H9 (cell line): ENCODE measurements at regions not wholly inside any gene's neighbourhood (a gene's known extent, or its start where the extent isn't known, plus 50 kb on each side); places are given as distances from the start of the nearest gene placed in this dataset.

ENCODE experiments used
- DNase-seq: peaks from one replicate; pipeline ENCODE4 v3.0.0-alpha.2; 2017
- H2AFZ ChIP-seq: one replicate; pipeline ENCODE4 v1.6.1; 2013; ENCODE audit warnings: mild to moderate bottlenecking, low read length, control low read depth, moderate library complexity
- H2AK5ac ChIP-seq: 2 replicates; pipeline ENCODE4 v1.6.1; 2013; ENCODE audit warnings: low read length, control low read depth, mixed read lengths; ENCODE audit not compliant: insufficient read length
- H2BK120ac ChIP-seq: one replicate; pipeline ENCODE4 v1.6.1; 2013; ENCODE audit warnings: low read depth, mild to moderate bottlenecking, low read length, control low read depth, inconsistent platforms; ENCODE audit not compliant: poor library complexity, severe bottlenecking
- H2BK12ac ChIP-seq: 2 replicates; pipeline ENCODE4 v1.6.1; 2013; ENCODE audit warnings: low read length, control low read depth, mixed read lengths, low read depth; ENCODE audit not compliant: insufficient read length
- H2BK15ac ChIP-seq: 2 replicates; pipeline ENCODE4 v1.6.1; 2013; ENCODE audit warnings: low read depth, low read length, control low read depth
- H2BK20ac ChIP-seq: one replicate; pipeline ENCODE4 v1.6.1; 2013; ENCODE audit warnings: low read depth, mild to moderate bottlenecking, low read length, control low read depth, inconsistent platforms; ENCODE audit not compliant: poor library complexity, severe bottlenecking
- H2BK5ac ChIP-seq: 2 replicates; pipeline ENCODE4 v1.6.1; 2013; ENCODE audit warnings: low read length, control low read depth, mixed read lengths; ENCODE audit not compliant: insufficient read length
- H3K14ac ChIP-seq: 2 replicates; pipeline ENCODE4 v1.6.1; 2013; ENCODE audit warnings: low read length, control low read depth; ENCODE audit not compliant: insufficient read depth
- H3K18ac ChIP-seq: 2 replicates; pipeline ENCODE4 v1.6.1; 2013; ENCODE audit warnings: low read depth, mild to moderate bottlenecking, mixed read lengths, low read length, control low read depth; ENCODE audit not compliant: insufficient read length
- H3K23ac ChIP-seq: 2 replicates; pipeline ENCODE4 v1.6.1; 2013; ENCODE audit warnings: low read length, control low read depth, mixed read lengths, low read depth; ENCODE audit not compliant: insufficient read length
- H3K23me2 ChIP-seq: 2 replicates; pipeline ENCODE4 v1.6.1; 2013; ENCODE audit warnings: low read depth, mild to moderate bottlenecking, mixed read lengths, low read length, control low read depth; ENCODE audit not compliant: insufficient read length, poor library complexity, severe bottlenecking
- H3K27ac ChIP-seq: 2 replicates; pipeline ENCODE4 v1.5.1; 2013; ENCODE audit warnings: low read length, control low read depth, mixed read lengths, low read depth; ENCODE audit not compliant: insufficient read length
- H3K27me3 ChIP-seq: 2 replicates; pipeline ENCODE4 v1.6.1; 2013; ENCODE audit warnings: low read length, control low read depth, inconsistent platforms; ENCODE audit not compliant: insufficient read depth
- H3K4ac ChIP-seq: 2 replicates; pipeline ENCODE4 v1.6.1; 2013; ENCODE audit warnings: low read depth, mild to moderate bottlenecking, control low read depth, inconsistent platforms, low read length, moderate library complexity
- H3K4me1 ChIP-seq: 2 replicates; pipeline ENCODE4 v1.6.1; 2013; ENCODE audit warnings: low read length, control low read depth, inconsistent platforms; ENCODE audit not compliant: insufficient read depth
- H3K4me2 ChIP-seq: 2 replicates; pipeline ENCODE4 v1.6.1; 2013; ENCODE audit warnings: low read length, control low read depth, mixed read lengths; ENCODE audit not compliant: insufficient read length, insufficient read depth
- H3K56ac ChIP-seq: 2 replicates; pipeline ENCODE4 v1.6.1; 2013; ENCODE audit warnings: low read depth, mild to moderate bottlenecking, mixed read lengths, low read length, control low read depth; ENCODE audit not compliant: insufficient read length
- H3K79me1 ChIP-seq: 2 replicates; pipeline ENCODE4 v1.6.1; 2013; ENCODE audit warnings: low read depth, mild to moderate bottlenecking, moderate library complexity, low read length, control low read depth, inconsistent platforms; ENCODE audit not compliant: insufficient read depth, poor library complexity, severe bottlenecking
- H3K79me2 ChIP-seq: 2 replicates; pipeline ENCODE4 v1.6.1; 2013; ENCODE audit warnings: low read length, control low read depth, inconsistent platforms; ENCODE audit not compliant: insufficient read depth
- H3K9ac ChIP-seq: 2 replicates; pipeline ENCODE4 v1.6.1; 2013; ENCODE audit warnings: low read length, control low read depth, mixed read lengths; ENCODE audit not compliant: insufficient read length; ENCODE audit errors: extremely low read depth
- H3K9me3 ChIP-seq: one replicate; pipeline ENCODE4 v1.6.1; 2013; ENCODE audit warnings: low read depth, low read length, inconsistent platforms; ENCODE audit not compliant: control insufficient read depth
- H3T11ph ChIP-seq: one replicate; pipeline ENCODE4 v1.6.1; 2013; ENCODE audit warnings: mild to moderate bottlenecking, low read length, control low read depth, inconsistent platforms
- H4K20me1 ChIP-seq: one replicate; pipeline ENCODE4 v1.6.1; 2013; ENCODE audit not compliant: control insufficient read depth, insufficient read length, insufficient read depth
- H4K5ac ChIP-seq: 2 replicates; pipeline ENCODE4 v1.6.1; 2013; ENCODE audit warnings: low read depth, mild to moderate bottlenecking, mixed read lengths, low read length, control low read depth; ENCODE audit not compliant: insufficient read length
- H4K8ac ChIP-seq: replicated peaks from 2 replicates; pipeline ENCODE4 v1.6.1; 2013; ENCODE audit warnings: low read length, control low read depth, mixed read lengths, low read depth; ENCODE audit not compliant: insufficient read length
- H4K91ac ChIP-seq: 2 replicates; pipeline ENCODE4 v1.6.1; 2013; ENCODE audit warnings: low read depth, mild to moderate bottlenecking, moderate library complexity, mixed read lengths, low read length, control low read depth; ENCODE audit not compliant: insufficient read length
- H3K27ac Mint-ChIP-seq, 3 experiments: 2 replicates in 2 of 3; 3 replicates in 1 of 3; pipeline ENCODE4 v1.8.0; 2020 to 2021; ENCODE audit warnings: mixed read lengths in 3 of 3, mild to moderate bottlenecking in 1 of 3, moderate library complexity in 1 of 3
- H3K27me3 Mint-ChIP-seq: 2 replicates; pipeline ENCODE4 v1.8.0; 2021; ENCODE audit warnings: low read depth, mild to moderate bottlenecking, moderate library complexity, mixed read lengths
- H3K36me3 Mint-ChIP-seq, 3 experiments: 2 replicates in 2 of 3; 3 replicates in 1 of 3; pipeline ENCODE4 v1.8.0; 2020 to 2021; ENCODE audit warnings: low read depth in 3 of 3, mixed read lengths in 3 of 3; ENCODE audit not compliant: insufficient read depth in 1 of 3
- H3K4me1 Mint-ChIP-seq, 2 experiments: 2 replicates each; pipeline ENCODE4 v1.8.0; 2020; ENCODE audit warnings: mixed read lengths in 2 of 2
- H3K4me3 Mint-ChIP-seq, 2 experiments: 2 replicates in 1 of 2; 3 replicates in 1 of 2; pipeline ENCODE4 v1.8.0; 2020 to 2021; ENCODE audit warnings: mild to moderate bottlenecking in 2 of 2, mixed read lengths in 2 of 2, moderate library complexity in 1 of 2
- H3K9me3 Mint-ChIP-seq, 2 experiments: 2 replicates in 1 of 2; 3 replicates in 1 of 2; pipeline ENCODE4 v1.8.0; 2020; ENCODE audit warnings: mild to moderate bottlenecking in 2 of 2, mixed read lengths in 2 of 2, moderate library complexity in 1 of 2
- WGBS: extraction: QIAGEN DNeasy Blood & Tissue Kit; methylation state at CpG from one replicate; pipeline ENCODE4 v1.1.7; 2013; ENCODE audit warnings: missing lambda C conversion rate, low lambda C conversion rate, mixed read lengths; ENCODE audit not compliant: insufficient read length; ENCODE audit errors: extremely low coverage; 5-methylcytosine and 5-hydroxymethylcytosine counted together
- TF ChIP-seq, protein P1 (sequence below): fragments of 200-600 bp; sonication (generic); conservative IDR thresholded peaks from 3 replicates; pipeline ENCODE4 v1.8.0; 2021; ENCODE audit warnings: antibody characterized with exemption, mild to moderate bottlenecking

DNA sequence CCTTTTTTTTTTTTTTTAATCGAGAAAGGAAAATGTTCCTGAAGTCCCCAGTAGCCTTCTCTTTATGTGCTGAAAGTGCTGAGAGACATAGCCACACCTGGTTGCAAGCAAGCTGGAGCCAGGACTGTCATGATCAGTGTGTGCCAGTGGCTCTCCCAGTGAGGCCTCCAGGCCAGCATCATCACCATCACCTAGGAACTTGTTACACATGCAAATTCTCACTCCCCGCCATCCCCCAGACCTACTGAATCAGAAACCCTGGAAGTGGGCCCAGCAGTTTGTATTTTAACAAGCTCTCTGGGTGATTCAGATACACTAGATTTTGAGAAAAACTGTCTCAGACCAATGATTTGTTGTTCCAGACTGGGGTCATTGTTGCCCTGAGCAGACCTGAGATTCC, 181.9 kb upstream of the GLRA1 start:
- Histone ChIP-seq H2BK12ac (no peak overlapping the region), H3K27ac (no peak overlapping the region), H2AK5ac (no peak overlapping the region), H4K91ac (no peak overlapping the region), H2BK15ac (no peak overlapping the region), H3K79me1 (no peaks in the 10 kb centered on the region), H2AFZ (no peak overlapping the region), H3K27me3 (no peaks in the 10 kb centered on the region), H2BK20ac (no peak overlapping the region), H3K23ac (no peak overlapping the region), H3K23me2 (no peaks in the 10 kb centered on the region), H4K5ac (no peak overlapping the region), H3K18ac (no peak overlapping the region), H3K4me1 (no peaks in the 10 kb centered on the region), H3K4me2 (no peak overlapping the region), H3K9me3 (no peaks in the 10 kb centered on the region), H3K4ac (no peak overlapping the region), H3T11ph (no peak overlapping the region), H3K9ac (no peak overlapping the region), H4K8ac (no peak overlapping the region), H2BK120ac (no peak overlapping the region), H3K14ac (no peak overlapping the region), H3K56ac (no peak overlapping the region), H4K20me1 (no peaks in the 10 kb centered on the region), H3K79me2 (no peaks in the 10 kb centered on the region), H2BK5ac (no peak overlapping the region)
- TF ChIP-seq, protein P1, sequence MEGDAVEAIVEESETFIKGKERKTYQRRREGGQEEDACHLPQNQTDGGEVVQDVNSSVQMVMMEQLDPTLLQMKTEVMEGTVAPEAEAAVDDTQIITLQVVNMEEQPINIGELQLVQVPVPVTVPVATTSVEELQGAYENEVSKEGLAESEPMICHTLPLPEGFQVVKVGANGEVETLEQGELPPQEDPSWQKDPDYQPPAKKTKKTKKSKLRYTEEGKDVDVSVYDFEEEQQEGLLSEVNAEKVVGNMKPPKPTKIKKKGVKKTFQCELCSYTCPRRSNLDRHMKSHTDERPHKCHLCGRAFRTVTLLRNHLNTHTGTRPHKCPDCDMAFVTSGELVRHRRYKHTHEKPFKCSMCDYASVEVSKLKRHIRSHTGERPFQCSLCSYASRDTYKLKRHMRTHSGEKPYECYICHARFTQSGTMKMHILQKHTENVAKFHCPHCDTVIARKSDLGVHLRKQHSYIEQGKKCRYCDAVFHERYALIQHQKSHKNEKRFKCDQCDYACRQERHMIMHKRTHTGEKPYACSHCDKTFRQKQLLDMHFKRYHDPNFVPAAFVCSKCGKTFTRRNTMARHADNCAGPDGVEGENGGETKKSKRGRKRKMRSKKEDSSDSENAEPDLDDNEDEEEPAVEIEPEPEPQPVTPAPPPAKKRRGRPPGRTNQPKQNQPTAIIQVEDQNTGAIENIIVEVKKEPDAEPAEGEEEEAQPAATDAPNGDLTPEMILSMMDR: no peak
- H3K9me3 Mint-ChIP-seq: no peaks in the 10 kb centered on the region; a peak in 1 of 5 replicates
- H3K36me3 Mint-ChIP-seq: no peaks in the 10 kb centered on the region
- no peak for DNase-seq
- H3K4me1 Mint-ChIP-seq: peaks cover 12 to 14% of the 10 kb centered on the region in 2 experiments
- H3K27ac Mint-ChIP-seq: peak overlapping the region in 1 of 3 experiments; percentile 75; a peak in 1 of 7 replicates
- peaks cover 3% of the 10 kb centered on the region; the same call in 1 of the 2 replicates for H3K27me3 Mint-ChIP-seq
- H3K4me3 Mint-ChIP-seq: no peak overlapping the region
- WGBS: no CpG with 5 or more reads among the region's 2 CpGs
